Adrenal gland (tissue), 9 donors: ENCODE measurements at regions not wholly inside any gene's neighbourhood (a gene's known extent, or its start where the extent isn't known, plus 50 kb on each side); places are given as distances from the start of the nearest gene placed in this dataset.
"Not testable (repeated sequence)": the region's sequence is repeated elsewhere in the genome, so short reads cannot be mapped to it uniquely, and the experiment has no call there.

Experiments used
- DNase-seq, 7 donors: peaks; one replicate each; pipeline ENCODE4 v3.0.0-alpha.2; 2019 to 2020
- H3K27ac ChIP-seq, 5 donors: fragments of 200-600 bp; sonication (generic) in 4 of 5; 1 replicate in 3 of 5; 2 replicates in 2 of 5; pipeline versions ENCODE4 v1.5.1 to v1.8.0; 2016 to 2020; ENCODE audit warnings: mild to moderate bottlenecking in 1 of 5
- H3K27me3 ChIP-seq: fragments of 200-600 bp; 2 replicates; pipeline ENCODE4 v1.8.0; 2021
- H3K36me3 ChIP-seq, 2 donors: fragments of 200-600 bp; replicated peaks in 1 of 2; 1 replicate in 1 of 2; 2 replicates in 1 of 2; pipeline versions ENCODE4 v1.5.1 to v1.8.0; 2018 to 2022
- H3K4me1 ChIP-seq, 2 donors: fragments of 200-600 bp; replicated peaks in 1 of 2; 1 replicate in 1 of 2; 2 replicates in 1 of 2; pipeline versions ENCODE4 v1.5.1 to v1.8.0; 2018 to 2021
- H3K4me3 ChIP-seq, 4 donors: fragments of 200-600 bp; sonication (generic) in 3 of 4; one replicate each; pipeline ENCODE4 v1.5.1; 2016 to 2018
- H3K9me3 ChIP-seq, 3 donors: fragments of 200-600 bp; sonication (generic) in 1 of 3; replicated peaks in 1 of 3; 1 replicate in 2 of 3; 2 replicates in 1 of 3; pipeline versions ENCODE4 v1.5.1 to v1.8.0; 2016 to 2021
- POLR2A ChIP-seq, 2 donors: fragments of 450-650 bp; IDR thresholded peaks; one replicate each; pipeline ENCODE4 v1.6.1; 2017; ENCODE audit warnings: antibody characterized with exemption in 2 of 2, mild to moderate bottlenecking in 2 of 2, moderate library complexity in 1 of 2
- WGBS, 4 donors: extraction: QIAGEN DNeasy Blood & Tissue Kit in 2 of 4; methylation state at CpG; one replicate each; pipeline versions ENCODE4 v1.1.5 to v1.1.7; 2013 to 2017; 5-methylcytosine and 5-hydroxymethylcytosine counted together
- intact Hi-C, 2 donors: fragments of 100-400 bp; cut with DNase I; formaldehyde crosslinking; loops; one replicate each; pipeline versions ENCODE4 v1.14.1 to v1.15.0; 2022 to 2023
- TF ChIP-seq, protein P1 (sequence below), 6 experiments: fragments of 450-650 bp in 4 of 6; fragments of 200-600 bp in 2 of 6; sonication (generic) in 1 of 6; IDR thresholded peaks; 1 replicate in 5 of 6; 2 replicates in 1 of 6; pipeline versions ENCODE4 v1.5.1 to v1.8.0; 2016 to 2021; ENCODE audit warnings: antibody characterized with exemption in 6 of 6, mild to moderate bottlenecking in 2 of 6, moderate library complexity in 1 of 6
- donor health status: healthy with polysubstance abuse.
- donor health status: Bipolar disorder and iron deficiency.
- donor health status: DM: yes; HTN: yes; CAD: no.
- donor health status: DM: no; HTN: no; CAD: no.
- donor health status: DM: no; HTN: no; CAD: no.

DNA sequence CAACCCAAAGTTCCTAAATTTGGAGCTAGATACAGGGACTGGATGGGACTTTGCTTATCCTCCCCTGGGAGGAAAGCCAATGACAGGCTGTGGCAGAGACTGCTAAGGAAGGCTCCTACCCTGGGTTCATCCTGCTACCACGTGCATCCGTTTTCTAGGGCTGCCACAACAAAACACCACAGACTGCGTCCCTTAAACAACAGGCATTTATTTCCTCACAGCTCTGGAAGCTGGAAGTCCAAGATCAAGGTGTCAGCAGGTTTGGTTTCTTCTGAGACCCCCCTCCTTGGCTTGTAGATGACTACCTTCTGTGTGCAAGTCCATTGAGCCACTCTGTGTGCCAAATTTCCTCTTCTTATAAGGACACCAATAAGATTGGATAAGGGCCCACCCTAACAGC is 263.9 kb downstream of the FAM43A start:
- Histone ChIP-seq H3K27me3 (no peaks in the 10 kb centered on the region), H3K9me3 (no peaks in the 10 kb centered on the region), H3K36me3 (no peaks in the 10 kb centered on the region), H3K27ac (no peak overlapping the region), H3K4me3 (no peak overlapping the region), H3K4me1 (no peaks in the 10 kb centered on the region)
- TF ChIP-seq, protein P1, sequence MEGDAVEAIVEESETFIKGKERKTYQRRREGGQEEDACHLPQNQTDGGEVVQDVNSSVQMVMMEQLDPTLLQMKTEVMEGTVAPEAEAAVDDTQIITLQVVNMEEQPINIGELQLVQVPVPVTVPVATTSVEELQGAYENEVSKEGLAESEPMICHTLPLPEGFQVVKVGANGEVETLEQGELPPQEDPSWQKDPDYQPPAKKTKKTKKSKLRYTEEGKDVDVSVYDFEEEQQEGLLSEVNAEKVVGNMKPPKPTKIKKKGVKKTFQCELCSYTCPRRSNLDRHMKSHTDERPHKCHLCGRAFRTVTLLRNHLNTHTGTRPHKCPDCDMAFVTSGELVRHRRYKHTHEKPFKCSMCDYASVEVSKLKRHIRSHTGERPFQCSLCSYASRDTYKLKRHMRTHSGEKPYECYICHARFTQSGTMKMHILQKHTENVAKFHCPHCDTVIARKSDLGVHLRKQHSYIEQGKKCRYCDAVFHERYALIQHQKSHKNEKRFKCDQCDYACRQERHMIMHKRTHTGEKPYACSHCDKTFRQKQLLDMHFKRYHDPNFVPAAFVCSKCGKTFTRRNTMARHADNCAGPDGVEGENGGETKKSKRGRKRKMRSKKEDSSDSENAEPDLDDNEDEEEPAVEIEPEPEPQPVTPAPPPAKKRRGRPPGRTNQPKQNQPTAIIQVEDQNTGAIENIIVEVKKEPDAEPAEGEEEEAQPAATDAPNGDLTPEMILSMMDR (IDR thresholded peaks at IDR 0.05), result no peak
- no peak for TF ChIP-seq POLR2A (IDR thresholded peaks at IDR 0.05)
- DNase-seq, result no peak
- 64 to 95% (median 78%) methylated on average over 3 of the region's 3 CpGs for WGBS, 4 donors
- intact Hi-C loops, result no loop called here

GRCh38 chr3:194950906-194951628 is 265.4 kb downstream of the FAM43A start:
- H3K9me3 ChIP-seq, result no peaks in the 10 kb centered on the region
- WGBS, 4 donors, result 81 to 86% (median 83%) methylated on average over 18 of the region's 18 CpGs
- TF ChIP-seq, protein P1 (IDR thresholded peaks at IDR 0.05), result no peak
- no peak for TF ChIP-seq POLR2A (IDR thresholded peaks at IDR 0.05)
- no peaks in the 10 kb centered on the region for H3K27me3 ChIP-seq
- H3K27ac ChIP-seq, result no peak overlapping the region
- intact Hi-C loops, result no loop called here
- H3K36me3 ChIP-seq, result no peaks in the 10 kb centered on the region
- no peaks in the 10 kb centered on the region for H3K4me1 ChIP-seq
- DNase-seq, result peak in 1 of 7 donors; percentile 20
- no peak overlapping the region for H3K4me3 ChIP-seq

DNA sequence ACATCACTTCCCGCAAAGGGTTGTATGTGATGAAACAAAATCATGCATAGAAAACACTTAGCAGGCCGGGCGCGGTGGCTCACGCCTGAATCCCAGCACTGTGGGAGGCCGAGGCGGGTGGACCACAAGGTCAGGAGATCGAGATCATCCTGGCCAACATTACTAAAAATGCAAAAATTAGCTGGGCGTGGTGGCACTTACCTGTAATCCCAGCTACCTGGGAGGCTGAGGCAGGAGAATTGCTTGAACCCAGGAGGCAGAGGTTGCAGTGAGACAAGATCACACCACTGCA is 265.9 kb downstream of the FAM43A start:
- H3K4me1 ChIP-seq, H3K9me3 ChIP-seq, H3K4me3 ChIP-seq, intact Hi-C loops, H3K27me3 ChIP-seq, H3K36me3 ChIP-seq, H3K27ac ChIP-seq: not testable (repeated sequence)
- peak in 1 of 7 donors; percentile 18 for DNase-seq
- WGBS, 4 donors, result 81 to 95% (median 89%) methylated on average over 9 of the region's 9 CpGs

GRCh38 chr3:194951931-194952582 is 266.4 kb downstream of the FAM43A start:
- H3K27ac ChIP-seq, result no peak overlapping the region
- no peaks in the 10 kb centered on the region for H3K36me3 ChIP-seq

More at GRCh38 chr3:194951931-194952582, 266.4 kb downstream of the FAM43A start:
- Histone ChIP-seq H3K27me3 (no peaks in the 10 kb centered on the region), H3K9me3 (no peaks in the 10 kb centered on the region), H3K4me1 (no peaks in the 10 kb centered on the region), H3K4me3 (no peak overlapping the region)
- TF ChIP-seq, protein P1 (IDR thresholded peaks at IDR 0.05), result no peak
- no peak for TF ChIP-seq POLR2A (IDR thresholded peaks at IDR 0.05)
- WGBS, 4 donors, result 76 to 83% (median 80%) methylated on average over 6 of the region's 6 CpGs
- intact Hi-C loops, result no loop called here
- peak in 1 of 7 donors; percentile 18 for DNase-seq
